Stimulated activated memory B cell treated with anti-CD40 and anti-IgM and Interleukin-4, amounts not matched to agents 10 μg/mL and 1 μg/mL and 100 μg/mL, for 72 hours (primary cell): ENCODE measurements at regions not wholly inside any gene's neighbourhood (a gene's known extent, or its start where the extent isn't known, plus 50 kb on each side); places are given as distances from the start of the nearest gene placed in this dataset.
"Not testable (repeated sequence)": the region's sequence is repeated elsewhere in the genome, so short reads cannot be mapped to it uniquely, and the experiment has no call there.

Experiments used
- ATAC-seq: fragments of 150-1000 bp; cut with Tn5 transposase; 2 replicates; pipeline ENCODE4 v1.10.0; 2021
- H3K27ac Mint-ChIP-seq: one replicate; pipeline ENCODE4 v1.8.0; 2022; ENCODE audit warnings: mild to moderate bottlenecking, mixed read lengths
- H3K27me3 Mint-ChIP-seq: one replicate; pipeline ENCODE4 v1.8.0; 2022; ENCODE audit warnings: mixed read lengths
- H3K36me3 Mint-ChIP-seq: one replicate; pipeline ENCODE4 v1.8.0; 2022; ENCODE audit warnings: mixed read lengths
- H3K4me1 Mint-ChIP-seq: one replicate; pipeline ENCODE4 v1.8.0; 2022; ENCODE audit warnings: mixed read lengths
- H3K4me3 Mint-ChIP-seq: one replicate; pipeline ENCODE4 v1.8.0; 2022; ENCODE audit warnings: mild to moderate bottlenecking, moderate library complexity, mixed read lengths
- H3K9me3 Mint-ChIP-seq: one replicate; pipeline ENCODE4 v1.8.0; 2022; ENCODE audit warnings: mixed read lengths

DNA sequence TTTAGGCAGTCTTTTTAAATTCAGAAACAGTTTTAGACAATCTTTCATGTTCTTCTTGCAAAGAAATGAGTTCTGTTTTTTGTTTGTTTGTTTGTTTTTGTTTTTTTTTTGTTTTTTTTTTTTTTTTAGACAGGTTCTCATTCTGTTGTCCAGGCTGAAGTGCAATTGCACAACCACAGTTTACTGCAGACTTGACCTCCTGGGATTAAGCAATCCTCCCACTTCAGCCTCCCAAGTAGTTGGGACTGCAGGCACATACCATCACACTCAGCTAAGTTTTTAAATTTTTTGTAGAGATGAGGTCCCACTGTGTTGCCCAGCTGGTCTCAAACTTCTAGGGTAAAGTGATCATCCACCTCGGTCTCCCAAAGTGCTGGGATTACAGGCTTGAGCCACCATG lies 96.2 kb downstream of the OTOR start:
- Mint-ChIP-seq H3K4me1 (no peaks in the 10 kb centered on the region), H3K4me3 (no peak overlapping the region), H3K36me3 (no peaks in the 10 kb centered on the region), H3K9me3 (no peaks in the 10 kb centered on the region), H3K27ac (no peak overlapping the region), H3K27me3 (no peaks in the 10 kb centered on the region)
- ATAC-seq: no peak

DNA sequence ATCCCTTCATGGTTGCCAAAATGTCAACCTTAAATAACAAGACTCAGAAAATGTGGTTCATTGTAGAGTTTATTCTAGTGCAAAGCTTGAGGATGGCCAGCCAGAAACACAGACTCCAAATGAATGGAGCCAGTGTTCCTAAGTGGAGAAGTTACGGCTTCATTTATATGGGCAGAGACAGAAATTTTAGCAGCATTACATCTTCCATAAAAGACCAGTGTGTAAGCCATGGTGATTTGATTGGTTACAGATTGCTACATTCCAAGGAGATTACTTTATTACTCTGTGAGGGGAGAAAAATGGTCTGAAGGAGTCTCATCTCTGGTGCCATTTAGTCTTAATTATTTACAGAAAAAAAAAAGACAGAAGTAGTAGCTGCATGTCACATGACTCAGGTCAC lies 97.8 kb downstream of the OTOR start:
- Mint-ChIP-seq H3K36me3 (no peaks in the 10 kb centered on the region), H3K27ac (no peak overlapping the region), H3K4me3 (no peak overlapping the region)

DNA sequence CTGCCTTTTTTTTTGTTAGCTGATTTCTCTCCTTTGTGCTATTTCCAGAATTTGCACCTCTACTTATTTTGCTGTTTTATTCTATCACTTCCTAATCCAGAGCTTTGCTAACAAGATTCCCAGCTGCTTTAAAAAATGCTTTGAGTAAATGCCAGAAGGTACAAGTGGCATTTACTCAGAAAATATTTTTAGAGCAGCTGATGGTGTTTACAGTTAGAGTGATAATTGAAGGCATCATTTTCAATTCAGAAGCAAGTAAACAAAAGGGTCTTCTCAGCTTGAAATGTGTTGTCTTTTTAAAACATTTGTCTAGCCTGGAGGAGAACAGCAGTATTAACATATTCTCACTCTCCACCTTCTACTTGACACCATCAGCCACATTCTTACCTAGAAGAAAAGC lies 99.9 kb downstream of the OTOR start:
- Mint-ChIP-seq H3K36me3 (no peaks in the 10 kb centered on the region), H3K9me3 (peaks cover 7% of the 10 kb centered on the region), H3K4me3 (no peak overlapping the region), H3K4me1 (no peaks in the 10 kb centered on the region), H3K27ac (no peak overlapping the region), H3K27me3 (no peaks in the 10 kb centered on the region)
- no peak for ATAC-seq

More for the DNA sequence above, 97.8 kb downstream of the OTOR start:
- no peak for ATAC-seq
- H3K9me3 Mint-ChIP-seq: no peaks in the 10 kb centered on the region
- no peaks in the 10 kb centered on the region for H3K27me3 Mint-ChIP-seq
- H3K4me1 Mint-ChIP-seq: no peaks in the 10 kb centered on the region

DNA sequence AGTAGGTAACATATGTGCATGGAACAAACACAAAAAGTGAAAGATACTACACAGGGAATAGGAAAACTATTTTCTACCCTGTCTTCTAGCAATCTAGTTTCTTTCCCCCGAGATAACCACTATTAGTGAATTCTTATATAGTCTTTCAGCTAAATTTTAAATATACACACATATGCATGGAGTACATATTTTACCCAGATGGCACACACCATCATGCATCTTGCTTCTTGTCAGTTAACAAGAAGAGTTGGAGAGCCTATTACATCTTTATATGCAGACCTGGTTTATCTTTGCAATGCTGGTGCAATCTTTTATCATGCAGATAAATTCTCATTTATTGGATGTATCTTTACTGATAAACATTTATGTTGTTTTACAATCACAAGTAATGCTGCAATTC lies 100.4 kb downstream of the OTOR start:
- no peak for ATAC-seq
- peaks cover 12% of the 10 kb centered on the region for H3K9me3 Mint-ChIP-seq
- no peaks in the 10 kb centered on the region for H3K36me3 Mint-ChIP-seq
- H3K27me3 Mint-ChIP-seq: no peaks in the 10 kb centered on the region
- H3K27ac Mint-ChIP-seq: no peak overlapping the region
- H3K4me1 Mint-ChIP-seq: no peaks in the 10 kb centered on the region
- H3K4me3 Mint-ChIP-seq: no peak overlapping the region

DNA sequence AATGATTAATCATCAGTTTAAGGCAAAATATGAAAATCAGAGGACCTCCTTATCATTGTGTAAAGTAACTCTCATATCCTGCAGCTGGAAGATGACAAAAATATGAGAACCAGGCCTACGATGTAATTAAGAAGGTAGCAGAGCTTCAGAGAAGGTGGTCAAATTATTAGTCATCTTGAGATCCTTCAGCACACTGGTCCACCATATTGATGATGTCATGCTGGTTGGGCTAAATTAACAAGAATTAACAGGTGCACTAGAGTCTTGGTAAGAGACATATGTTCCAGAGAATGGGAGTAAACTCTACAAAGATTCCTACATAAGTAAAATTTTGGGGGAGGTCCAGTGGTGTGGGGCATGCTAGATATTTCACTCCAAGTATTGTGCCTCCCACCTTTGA lies 112.8 kb downstream of the OTOR start:
- H3K27me3 Mint-ChIP-seq: peaks cover 10% of the 10 kb centered on the region
- no peak for ATAC-seq
- H3K4me1 Mint-ChIP-seq: no peaks in the 10 kb centered on the region
- no peak overlapping the region for H3K4me3 Mint-ChIP-seq
- no peaks in the 10 kb centered on the region for H3K36me3 Mint-ChIP-seq
- peaks cover 10% of the 10 kb centered on the region for H3K9me3 Mint-ChIP-seq
- no peak overlapping the region for H3K27ac Mint-ChIP-seq

DNA sequence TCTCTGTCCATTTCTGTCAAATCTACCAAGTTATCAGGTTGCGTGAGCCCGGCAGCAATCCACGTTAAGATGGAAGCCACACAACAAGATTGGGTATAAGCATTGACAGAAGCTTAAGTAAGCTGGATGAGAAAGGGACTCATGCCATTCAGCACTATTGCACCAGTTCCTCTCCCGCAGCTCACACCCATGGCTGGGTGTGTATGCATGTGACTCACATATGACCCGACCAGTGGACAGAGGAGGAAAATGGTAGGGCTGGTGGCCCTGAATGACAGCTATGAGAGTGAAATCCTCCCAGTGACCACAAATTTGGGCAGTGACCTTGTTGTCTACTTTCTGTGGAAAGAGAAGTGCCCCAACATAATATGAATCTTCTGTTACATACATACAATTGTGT lies 113.5 kb downstream of the OTOR start:
- Mint-ChIP-seq H3K36me3 (no peaks in the 10 kb centered on the region), H3K27ac (no peak overlapping the region), H3K4me1 (no peaks in the 10 kb centered on the region), H3K9me3 (peaks cover 10% of the 10 kb centered on the region), H3K4me3 (no peak overlapping the region), H3K27me3 (peaks cover 10% of the 10 kb centered on the region)
- ATAC-seq: no peak

DNA sequence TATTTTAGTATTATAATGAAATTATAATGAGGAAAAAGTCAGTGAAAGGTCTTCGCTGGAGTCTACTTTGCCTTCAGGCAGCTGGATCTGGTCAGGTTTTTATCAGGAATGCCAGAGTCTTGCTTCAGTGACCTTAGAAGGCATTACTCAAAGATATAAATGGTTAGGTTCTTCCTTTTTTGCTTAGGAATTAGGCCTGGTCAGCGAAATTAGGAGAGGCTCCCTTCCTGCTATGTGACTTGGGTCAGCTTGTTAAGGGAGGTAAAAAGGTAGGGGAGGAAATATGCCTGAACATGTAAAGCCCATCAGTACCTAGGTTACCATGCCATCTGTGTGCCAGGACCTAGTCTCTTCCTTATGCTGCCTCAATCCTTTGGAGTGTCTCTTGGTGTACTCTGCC lies 115.1 kb downstream of the OTOR start:
- H3K27ac Mint-ChIP-seq: no peak overlapping the region
- H3K9me3 Mint-ChIP-seq: peaks cover 7% of the 10 kb centered on the region
- no peaks in the 10 kb centered on the region for H3K27me3 Mint-ChIP-seq
- no peaks in the 10 kb centered on the region for H3K4me1 Mint-ChIP-seq
- no peak overlapping the region for H3K4me3 Mint-ChIP-seq
- ATAC-seq: no peak
- H3K36me3 Mint-ChIP-seq: no peaks in the 10 kb centered on the region

DNA sequence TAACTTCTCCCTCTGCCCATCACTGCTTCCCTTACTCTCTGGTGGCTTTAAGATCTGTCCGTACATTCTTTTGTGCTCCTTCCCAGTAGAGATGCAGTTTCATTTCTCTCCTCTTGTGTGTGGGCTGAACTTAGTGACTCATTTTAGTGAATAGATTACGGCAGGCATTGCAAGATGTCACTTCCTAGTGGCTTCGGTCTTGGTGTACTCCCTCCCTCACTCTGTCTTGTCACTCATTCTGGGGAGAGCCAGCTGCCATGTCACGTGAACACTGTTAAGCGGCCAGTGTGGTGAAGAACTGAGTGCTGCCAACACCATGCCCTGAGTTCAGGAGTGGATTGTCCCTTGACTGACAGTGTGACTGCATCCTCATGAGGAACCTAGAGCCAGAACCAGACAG lies 115.9 kb downstream of the OTOR start:
- no peaks in the 10 kb centered on the region for H3K27me3 Mint-ChIP-seq
- H3K4me1 Mint-ChIP-seq: no peaks in the 10 kb centered on the region
- H3K36me3 Mint-ChIP-seq: no peaks in the 10 kb centered on the region
- ATAC-seq: no peak
- peaks cover 7% of the 10 kb centered on the region for H3K9me3 Mint-ChIP-seq
- no peak overlapping the region for H3K27ac Mint-ChIP-seq
- no peak overlapping the region for H3K4me3 Mint-ChIP-seq

DNA sequence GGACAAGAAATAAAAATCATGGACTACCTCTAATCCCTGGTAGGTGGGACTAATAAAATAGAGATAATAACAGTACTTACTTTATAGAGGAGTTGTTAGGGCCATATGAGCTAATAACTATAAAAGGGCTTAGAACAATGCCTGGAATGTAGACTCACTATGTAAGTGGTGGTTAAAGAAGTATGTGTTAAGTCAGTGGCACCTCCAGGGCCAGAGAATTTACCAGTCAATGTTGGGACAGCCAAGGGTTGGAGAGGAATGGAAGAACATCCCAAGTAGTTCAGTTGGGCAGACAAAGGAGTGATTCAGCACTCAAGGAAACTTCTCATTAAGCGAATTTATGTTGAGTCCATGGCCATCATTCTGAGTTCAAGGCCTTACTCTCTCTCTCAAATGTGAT lies 116.8 kb downstream of the OTOR start:
- Mint-ChIP-seq H3K27me3 (no peaks in the 10 kb centered on the region), H3K9me3 (peaks cover 7% of the 10 kb centered on the region), H3K36me3 (no peaks in the 10 kb centered on the region), H3K4me3 (no peak overlapping the region), H3K27ac (no peak overlapping the region), H3K4me1 (no peaks in the 10 kb centered on the region)
- no peak for ATAC-seq

DNA sequence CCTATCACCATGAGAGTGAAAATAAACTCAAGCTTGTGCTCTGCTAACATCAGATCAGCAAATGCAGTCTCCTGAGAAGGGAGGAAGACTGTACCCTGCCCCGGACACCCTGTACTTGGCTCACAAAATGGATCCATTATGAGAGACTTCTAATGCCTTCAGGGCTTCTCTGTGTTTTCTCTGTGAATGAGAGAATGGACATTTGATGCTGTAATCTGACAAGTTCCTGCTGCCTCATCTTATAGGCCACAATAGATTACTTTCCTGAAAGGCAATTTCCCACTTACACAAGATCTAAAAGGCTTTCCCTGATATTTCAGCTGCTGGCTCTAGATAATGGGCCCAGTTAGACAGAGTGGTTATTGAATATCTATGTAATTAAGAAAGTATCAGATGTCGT lies 117.2 kb downstream of the OTOR start:
- Mint-ChIP-seq H3K4me1 (no peaks in the 10 kb centered on the region), H3K4me3 (no peak overlapping the region), H3K9me3 (peaks cover 10% of the 10 kb centered on the region), H3K27me3 (no peaks in the 10 kb centered on the region), H3K27ac (no peak overlapping the region), H3K36me3 (no peaks in the 10 kb centered on the region)
- ATAC-seq: no peak

DNA sequence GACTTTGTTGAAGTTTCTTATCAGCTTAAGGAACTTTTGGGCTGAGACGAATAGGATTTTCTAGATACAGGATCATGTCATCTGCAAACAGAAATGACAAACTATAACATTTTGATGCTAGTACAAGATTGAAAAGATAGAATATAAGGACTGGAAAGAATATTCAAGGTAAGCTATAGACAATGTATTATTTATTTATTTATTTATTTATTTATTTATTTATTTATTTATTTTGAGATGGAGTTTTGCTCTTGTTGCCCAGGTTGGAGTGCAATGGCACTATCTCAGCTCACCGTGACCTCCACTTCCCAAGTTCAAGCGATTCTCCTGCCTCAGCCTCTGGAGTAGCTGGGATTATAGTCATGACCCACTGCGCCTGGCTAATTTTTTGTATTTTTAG lies 125.0 kb downstream of the OTOR start:
- H3K4me1 Mint-ChIP-seq, H3K27ac Mint-ChIP-seq, ATAC-seq, H3K4me3 Mint-ChIP-seq, H3K36me3 Mint-ChIP-seq, H3K27me3 Mint-ChIP-seq: not testable (repeated sequence)
- peaks cover 11% of the 10 kb centered on the region for H3K9me3 Mint-ChIP-seq

DNA sequence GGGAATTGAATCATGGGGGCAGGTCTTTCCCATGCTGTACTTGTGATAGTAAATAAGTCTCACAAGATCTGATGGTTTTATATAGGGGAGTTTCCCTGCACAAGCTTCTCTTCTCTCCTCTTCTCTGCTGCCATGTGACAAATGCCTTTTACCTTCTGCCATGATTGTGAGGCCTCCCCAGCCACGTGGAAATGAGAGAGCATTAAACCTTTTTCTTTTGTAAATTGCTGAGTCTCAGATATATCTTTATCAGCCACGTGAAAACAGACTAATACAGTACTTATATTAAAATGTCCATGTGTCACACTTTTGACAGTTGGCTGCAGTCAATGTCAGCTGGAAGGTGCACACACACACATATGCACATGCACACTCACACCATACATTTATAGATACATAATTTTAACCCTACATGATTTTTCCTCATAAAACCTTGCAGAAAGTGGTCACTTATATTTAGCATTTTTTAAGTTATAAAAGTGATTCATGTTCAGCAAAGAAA lies 128.9 kb downstream of the OTOR start:
- H3K27ac Mint-ChIP-seq: no peak overlapping the region
- peaks cover 4% of the 10 kb centered on the region for H3K9me3 Mint-ChIP-seq
- no peaks in the 10 kb centered on the region for H3K36me3 Mint-ChIP-seq
- no peaks in the 10 kb centered on the region for H3K27me3 Mint-ChIP-seq
- no peak overlapping the region for H3K4me3 Mint-ChIP-seq
- ATAC-seq: no peak
- no peaks in the 10 kb centered on the region for H3K4me1 Mint-ChIP-seq

DNA sequence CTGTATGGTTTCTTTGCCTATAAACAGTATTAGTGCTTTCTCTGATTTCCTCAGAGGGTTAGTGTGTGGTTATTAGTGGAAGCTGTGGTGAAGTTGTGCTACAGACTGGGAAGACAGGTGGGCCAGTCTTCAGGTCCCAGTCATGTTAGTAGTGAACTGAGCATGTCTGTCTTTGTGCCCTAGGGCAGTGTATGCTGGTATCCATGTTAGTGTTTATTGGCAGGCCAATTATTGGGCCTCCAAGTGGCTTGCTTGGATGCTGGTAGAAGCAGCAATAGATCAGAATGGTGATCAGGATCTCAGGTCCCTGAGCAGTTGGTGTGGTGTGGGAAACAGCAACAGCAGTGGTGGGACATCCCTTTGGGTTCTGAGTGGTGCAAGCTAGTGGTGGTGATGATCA lies 137.6 kb downstream of the OTOR start:
- H3K27me3 Mint-ChIP-seq: peaks cover 9% of the 10 kb centered on the region
- H3K4me3 Mint-ChIP-seq: no peak overlapping the region
- no peaks in the 10 kb centered on the region for H3K4me1 Mint-ChIP-seq
- no peak overlapping the region for H3K27ac Mint-ChIP-seq
- ATAC-seq: no peak
- no peaks in the 10 kb centered on the region for H3K36me3 Mint-ChIP-seq
- no peaks in the 10 kb centered on the region for H3K9me3 Mint-ChIP-seq

DNA sequence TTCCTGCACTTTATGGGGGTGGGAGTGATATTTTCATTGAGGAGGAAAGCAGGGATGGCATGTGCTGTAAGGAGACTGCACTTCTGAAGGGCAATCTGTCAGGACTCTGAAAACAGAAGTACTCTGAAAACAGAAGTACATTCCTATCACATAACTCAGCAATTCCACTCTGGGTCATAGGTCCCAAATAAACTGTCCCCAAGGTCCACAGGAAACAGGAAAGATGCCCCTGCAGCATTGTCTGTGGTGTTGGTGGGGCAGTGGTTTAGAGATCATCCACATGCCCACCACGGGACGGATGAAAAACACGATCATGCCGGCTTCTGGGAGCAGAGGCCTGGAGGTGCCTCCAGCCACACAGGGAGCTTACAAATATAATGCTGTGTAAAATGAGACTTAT lies 150.3 kb downstream of the OTOR start:
- no peaks in the 10 kb centered on the region for H3K27me3 Mint-ChIP-seq
- no peak for ATAC-seq
- H3K36me3 Mint-ChIP-seq: no peaks in the 10 kb centered on the region
- no peak overlapping the region for H3K27ac Mint-ChIP-seq
- H3K4me1 Mint-ChIP-seq: no peaks in the 10 kb centered on the region
- H3K4me3 Mint-ChIP-seq: no peak overlapping the region
- no peaks in the 10 kb centered on the region for H3K9me3 Mint-ChIP-seq

DNA sequence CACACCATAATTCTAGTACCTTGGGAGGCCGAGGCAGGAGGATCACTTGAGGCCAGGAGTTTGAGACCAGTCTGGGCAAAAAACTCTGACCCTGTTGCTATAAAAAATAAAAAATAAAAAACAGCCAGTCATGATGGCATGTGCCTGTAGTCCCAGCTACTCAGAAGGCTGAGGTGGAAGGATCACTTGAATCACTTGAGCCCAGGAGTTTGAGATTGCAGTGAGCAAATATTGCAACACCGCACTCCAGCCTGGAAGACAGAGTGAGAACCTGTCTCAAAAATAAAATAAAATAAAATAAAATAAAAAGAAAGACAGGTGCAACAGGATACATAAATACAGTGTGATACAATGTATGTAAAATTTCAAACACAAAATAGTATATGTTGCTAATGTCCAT lies 154.5 kb downstream of the OTOR start:
- H3K9me3 Mint-ChIP-seq: peaks cover 3% of the 10 kb centered on the region
- no peak overlapping the region for H3K4me3 Mint-ChIP-seq
- no peak overlapping the region for H3K27ac Mint-ChIP-seq
- no peak for ATAC-seq
- H3K4me1 Mint-ChIP-seq: no peaks in the 10 kb centered on the region
- no peaks in the 10 kb centered on the region for H3K27me3 Mint-ChIP-seq
- H3K36me3 Mint-ChIP-seq: no peaks in the 10 kb centered on the region

DNA sequence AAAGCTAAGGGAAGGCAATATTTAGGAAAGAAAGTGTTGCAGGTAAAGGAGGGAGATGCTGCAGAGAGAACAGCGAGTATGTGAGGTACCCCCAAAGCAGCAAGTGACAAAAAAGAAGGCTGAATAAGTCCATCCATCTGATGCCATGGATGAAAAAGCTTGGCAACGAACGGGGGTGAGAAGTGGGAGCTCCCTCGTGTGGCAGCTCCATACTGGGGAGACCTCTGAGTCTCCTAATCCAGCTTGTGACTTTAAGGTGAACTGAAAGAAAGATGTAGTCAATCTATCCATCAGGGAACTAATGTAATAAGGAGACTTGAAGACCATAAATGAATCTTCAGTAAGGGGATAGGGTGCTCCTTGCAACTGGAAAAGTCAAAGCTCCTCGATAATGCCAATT lies 156.6 kb downstream of the OTOR start:
- Mint-ChIP-seq H3K27ac (no peak overlapping the region), H3K4me1 (no peaks in the 10 kb centered on the region), H3K36me3 (no peaks in the 10 kb centered on the region), H3K9me3 (peaks cover 3% of the 10 kb centered on the region), H3K4me3 (no peak overlapping the region), H3K27me3 (no peaks in the 10 kb centered on the region)
- no peak for ATAC-seq

DNA sequence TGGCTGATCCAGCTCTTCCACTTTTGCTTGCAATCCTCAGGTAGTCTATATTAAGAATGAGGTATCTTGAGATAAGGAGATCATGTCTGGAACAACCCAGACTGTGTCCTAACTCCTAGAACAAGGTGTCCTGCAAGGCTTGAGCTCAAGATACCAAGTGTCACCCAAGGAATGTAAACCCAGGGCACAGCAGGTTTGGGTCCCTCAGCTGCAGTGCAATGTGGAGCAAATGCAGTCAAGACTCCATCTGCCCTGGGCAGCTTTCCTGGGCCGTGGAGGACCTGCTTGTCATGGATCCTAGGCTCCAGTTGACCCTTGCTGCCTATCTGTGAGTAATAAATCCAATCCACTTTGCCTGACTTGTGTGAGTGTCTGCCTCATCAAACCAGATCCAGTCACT lies 166.1 kb downstream of the OTOR start:
- Mint-ChIP-seq H3K36me3 (no peaks in the 10 kb centered on the region), H3K9me3 (peaks cover 5% of the 10 kb centered on the region), H3K27ac (no peak overlapping the region), H3K4me1 (no peaks in the 10 kb centered on the region), H3K27me3 (no peaks in the 10 kb centered on the region), H3K4me3 (no peak overlapping the region)
- ATAC-seq: no peak
